H9 (cell line): ENCODE measurements at regions not wholly inside any gene's neighbourhood (a gene's known extent, or its start where the extent isn't known, plus 50 kb on each side); places are given as distances from the start of the nearest gene placed in this dataset.
A peak's percentile ranks its signal among the peaks of the same experiment; 100 is the strongest.

Source experiments
- DNase-seq: peaks from one replicate; pipeline ENCODE4 v3.0.0-alpha.2; 2017
- H2AFZ ChIP-seq: one replicate; pipeline ENCODE4 v1.6.1; 2013; ENCODE audit warnings: mild to moderate bottlenecking, low read length, control low read depth, moderate library complexity
- H2AK5ac ChIP-seq: 2 replicates; pipeline ENCODE4 v1.6.1; 2013; ENCODE audit warnings: low read length, control low read depth, mixed read lengths; ENCODE audit not compliant: insufficient read length
- H2BK120ac ChIP-seq: one replicate; pipeline ENCODE4 v1.6.1; 2013; ENCODE audit warnings: low read depth, mild to moderate bottlenecking, low read length, control low read depth, inconsistent platforms; ENCODE audit not compliant: poor library complexity, severe bottlenecking
- H2BK12ac ChIP-seq: 2 replicates; pipeline ENCODE4 v1.6.1; 2013; ENCODE audit warnings: low read length, control low read depth, mixed read lengths, low read depth; ENCODE audit not compliant: insufficient read length
- H2BK15ac ChIP-seq: 2 replicates; pipeline ENCODE4 v1.6.1; 2013; ENCODE audit warnings: low read depth, low read length, control low read depth
- H2BK20ac ChIP-seq: one replicate; pipeline ENCODE4 v1.6.1; 2013; ENCODE audit warnings: low read depth, mild to moderate bottlenecking, low read length, control low read depth, inconsistent platforms; ENCODE audit not compliant: poor library complexity, severe bottlenecking
- H2BK5ac ChIP-seq: 2 replicates; pipeline ENCODE4 v1.6.1; 2013; ENCODE audit warnings: low read length, control low read depth, mixed read lengths; ENCODE audit not compliant: insufficient read length
- H3K14ac ChIP-seq: 2 replicates; pipeline ENCODE4 v1.6.1; 2013; ENCODE audit warnings: low read length, control low read depth; ENCODE audit not compliant: insufficient read depth
- H3K18ac ChIP-seq: 2 replicates; pipeline ENCODE4 v1.6.1; 2013; ENCODE audit warnings: low read depth, mild to moderate bottlenecking, mixed read lengths, low read length, control low read depth; ENCODE audit not compliant: insufficient read length
- H3K23ac ChIP-seq: 2 replicates; pipeline ENCODE4 v1.6.1; 2013; ENCODE audit warnings: low read length, control low read depth, mixed read lengths, low read depth; ENCODE audit not compliant: insufficient read length
- H3K23me2 ChIP-seq: 2 replicates; pipeline ENCODE4 v1.6.1; 2013; ENCODE audit warnings: low read depth, mild to moderate bottlenecking, mixed read lengths, low read length, control low read depth; ENCODE audit not compliant: insufficient read length, poor library complexity, severe bottlenecking
- H3K27ac ChIP-seq: 2 replicates; pipeline ENCODE4 v1.5.1; 2013; ENCODE audit warnings: low read length, control low read depth, mixed read lengths, low read depth; ENCODE audit not compliant: insufficient read length
- H3K27me3 ChIP-seq: 2 replicates; pipeline ENCODE4 v1.6.1; 2013; ENCODE audit warnings: low read length, control low read depth, inconsistent platforms; ENCODE audit not compliant: insufficient read depth
- H3K4ac ChIP-seq: 2 replicates; pipeline ENCODE4 v1.6.1; 2013; ENCODE audit warnings: low read depth, mild to moderate bottlenecking, control low read depth, inconsistent platforms, low read length, moderate library complexity
- H3K4me1 ChIP-seq: 2 replicates; pipeline ENCODE4 v1.6.1; 2013; ENCODE audit warnings: low read length, control low read depth, inconsistent platforms; ENCODE audit not compliant: insufficient read depth
- H3K4me2 ChIP-seq: 2 replicates; pipeline ENCODE4 v1.6.1; 2013; ENCODE audit warnings: low read length, control low read depth, mixed read lengths; ENCODE audit not compliant: insufficient read length, insufficient read depth
- H3K56ac ChIP-seq: 2 replicates; pipeline ENCODE4 v1.6.1; 2013; ENCODE audit warnings: low read depth, mild to moderate bottlenecking, mixed read lengths, low read length, control low read depth; ENCODE audit not compliant: insufficient read length
- H3K79me1 ChIP-seq: 2 replicates; pipeline ENCODE4 v1.6.1; 2013; ENCODE audit warnings: low read depth, mild to moderate bottlenecking, moderate library complexity, low read length, control low read depth, inconsistent platforms; ENCODE audit not compliant: insufficient read depth, poor library complexity, severe bottlenecking
- H3K79me2 ChIP-seq: 2 replicates; pipeline ENCODE4 v1.6.1; 2013; ENCODE audit warnings: low read length, control low read depth, inconsistent platforms; ENCODE audit not compliant: insufficient read depth
- H3K9ac ChIP-seq: 2 replicates; pipeline ENCODE4 v1.6.1; 2013; ENCODE audit warnings: low read length, control low read depth, mixed read lengths; ENCODE audit not compliant: insufficient read length; ENCODE audit errors: extremely low read depth
- H3K9me3 ChIP-seq: one replicate; pipeline ENCODE4 v1.6.1; 2013; ENCODE audit warnings: low read depth, low read length, inconsistent platforms; ENCODE audit not compliant: control insufficient read depth
- H3T11ph ChIP-seq: one replicate; pipeline ENCODE4 v1.6.1; 2013; ENCODE audit warnings: mild to moderate bottlenecking, low read length, control low read depth, inconsistent platforms
- H4K20me1 ChIP-seq: one replicate; pipeline ENCODE4 v1.6.1; 2013; ENCODE audit not compliant: control insufficient read depth, insufficient read length, insufficient read depth
- H4K5ac ChIP-seq: 2 replicates; pipeline ENCODE4 v1.6.1; 2013; ENCODE audit warnings: low read depth, mild to moderate bottlenecking, mixed read lengths, low read length, control low read depth; ENCODE audit not compliant: insufficient read length
- H4K8ac ChIP-seq: replicated peaks from 2 replicates; pipeline ENCODE4 v1.6.1; 2013; ENCODE audit warnings: low read length, control low read depth, mixed read lengths, low read depth; ENCODE audit not compliant: insufficient read length
- H4K91ac ChIP-seq: 2 replicates; pipeline ENCODE4 v1.6.1; 2013; ENCODE audit warnings: low read depth, mild to moderate bottlenecking, moderate library complexity, mixed read lengths, low read length, control low read depth; ENCODE audit not compliant: insufficient read length
- H3K27ac Mint-ChIP-seq, 3 experiments: 2 replicates in 2 of 3; 3 replicates in 1 of 3; pipeline ENCODE4 v1.8.0; 2020 to 2021; ENCODE audit warnings: mixed read lengths in 3 of 3, mild to moderate bottlenecking in 1 of 3, moderate library complexity in 1 of 3
- H3K27me3 Mint-ChIP-seq: 2 replicates; pipeline ENCODE4 v1.8.0; 2021; ENCODE audit warnings: low read depth, mild to moderate bottlenecking, moderate library complexity, mixed read lengths
- H3K36me3 Mint-ChIP-seq, 3 experiments: 2 replicates in 2 of 3; 3 replicates in 1 of 3; pipeline ENCODE4 v1.8.0; 2020 to 2021; ENCODE audit warnings: low read depth in 3 of 3, mixed read lengths in 3 of 3; ENCODE audit not compliant: insufficient read depth in 1 of 3
- H3K4me1 Mint-ChIP-seq, 2 experiments: 2 replicates each; pipeline ENCODE4 v1.8.0; 2020; ENCODE audit warnings: mixed read lengths in 2 of 2
- H3K4me3 Mint-ChIP-seq, 2 experiments: 2 replicates in 1 of 2; 3 replicates in 1 of 2; pipeline ENCODE4 v1.8.0; 2020 to 2021; ENCODE audit warnings: mild to moderate bottlenecking in 2 of 2, mixed read lengths in 2 of 2, moderate library complexity in 1 of 2
- H3K9me3 Mint-ChIP-seq, 2 experiments: 2 replicates in 1 of 2; 3 replicates in 1 of 2; pipeline ENCODE4 v1.8.0; 2020; ENCODE audit warnings: mild to moderate bottlenecking in 2 of 2, mixed read lengths in 2 of 2, moderate library complexity in 1 of 2
- CTCF ChIP-seq: fragments of 200-600 bp; sonication (generic); conservative IDR thresholded peaks from 3 replicates; pipeline ENCODE4 v1.8.0; 2021; ENCODE audit warnings: antibody characterized with exemption, mild to moderate bottlenecking
- WGBS: extraction: QIAGEN DNeasy Blood & Tissue Kit; methylation state at CpG from one replicate; pipeline ENCODE4 v1.1.7; 2013; ENCODE audit warnings: missing lambda C conversion rate, low lambda C conversion rate, mixed read lengths; ENCODE audit not compliant: insufficient read length; ENCODE audit errors: extremely low coverage; 5-methylcytosine and 5-hydroxymethylcytosine counted together

- Mint-ChIP-seq H3K4me3 (no peak overlapping the region), H3K27ac (no peak overlapping the region), H3K36me3 (peaks cover 0 to 8% (median 2%) of the 10 kb centered on the region in 3 experiments; a peak in 3 of 7 replicates), H3K4me1 (peaks cover 7 to 12% of the 10 kb centered on the region in 2 experiments; a peak in 2 of 4 replicates), H3K9me3 (peaks cover 8 to 11% of the 10 kb centered on the region in 2 experiments), H3K27me3 (peaks cover 1% of the 10 kb centered on the region)
- Histone ChIP-seq H3K56ac (no peak overlapping the region), H2AK5ac (no peak overlapping the region), H2BK12ac (no peak overlapping the region), H3K23ac (no peak overlapping the region), H3K27ac (no peak overlapping the region), H2BK20ac (no peak overlapping the region), H4K20me1 (no peaks in the 10 kb centered on the region), H4K8ac (no peak overlapping the region), H3K9me3 (no peaks in the 10 kb centered on the region), H3K14ac (no peak overlapping the region), H4K5ac (no peak overlapping the region), H3K4ac (no peak overlapping the region), H3K79me2 (no peaks in the 10 kb centered on the region), H2AFZ (no peak overlapping the region), H3K4me1 (no peaks in the 10 kb centered on the region), H3K4me2 (no peak overlapping the region), H3K79me1 (no peaks in the 10 kb centered on the region), H2BK120ac (no peak overlapping the region), H2BK15ac (no peak overlapping the region), H3T11ph (no peak overlapping the region), H4K91ac (no peak overlapping the region), H3K18ac (no peak overlapping the region), H3K9ac (no peak overlapping the region), H3K23me2 (no peaks in the 10 kb centered on the region), H2BK5ac (no peak overlapping the region), H3K27me3 (no peaks in the 10 kb centered on the region)
- TF ChIP-seq CTCF: peak; percentile 35; the same call in 2 of the 3 replicates
- no CpG with 5 or more reads among the region's 22 CpGs for WGBS
- DNase-seq: no peak
Observed at GRCh38 chr1:4362314-4363044, 291.9 kb upstream of the AJAP1 start.
